GM12891 (cell line): ENCODE measurements at regions not wholly inside any gene's neighbourhood (a gene's known extent, or its start where the extent isn't known, plus 50 kb on each side); places are given as distances from the start of the nearest gene placed in this dataset.

ENCODE experiments used
- POLR2A ChIP-seq: IDR thresholded peaks from 2 replicates; pipeline ENCODE4 v1.6.1; 2011; ENCODE audit warnings: low read depth, low read length, control low read depth
- SPI1 ChIP-seq: IDR thresholded peaks from 2 replicates; pipeline ENCODE4 v1.6.1; 2011; ENCODE audit warnings: low read depth, low read length, control low read depth

DNA sequence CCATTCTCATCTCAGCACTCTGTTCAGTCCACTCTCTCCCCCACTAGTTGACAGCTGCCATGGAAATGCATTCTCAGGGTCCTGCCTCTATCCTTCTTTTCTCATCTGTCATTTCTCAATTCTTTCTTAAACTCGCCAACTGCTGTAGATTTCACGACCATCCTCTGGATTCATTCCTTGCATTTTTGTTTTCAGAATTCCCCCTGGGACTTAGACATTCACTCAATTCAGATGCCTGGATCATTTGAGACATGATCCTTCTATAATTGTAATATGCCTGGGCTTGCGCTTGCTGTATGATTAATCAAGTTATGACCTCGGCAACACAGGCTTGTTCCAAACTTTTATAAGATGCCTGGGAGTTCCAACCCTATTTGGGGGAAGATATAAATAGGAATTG lies 104.5 kb downstream of the RAB11FIP2 start:
- TF ChIP-seq POLR2A (no peak), SPI1 (no peak)
